GM19099 (cell line): ENCODE measurements at regions not wholly inside any gene's neighbourhood (a gene's known extent, or its start where the extent isn't known, plus 50 kb on each side); places are given as distances from the start of the nearest gene placed in this dataset.

Experiments
- POLR2A ChIP-seq: IDR thresholded peaks from 3 replicates; pipeline ENCODE4 v1.6.1; 2011; ENCODE audit warnings: low read depth; ENCODE audit not compliant: insufficient read length; ENCODE audit errors: extremely low read depth

DNA sequence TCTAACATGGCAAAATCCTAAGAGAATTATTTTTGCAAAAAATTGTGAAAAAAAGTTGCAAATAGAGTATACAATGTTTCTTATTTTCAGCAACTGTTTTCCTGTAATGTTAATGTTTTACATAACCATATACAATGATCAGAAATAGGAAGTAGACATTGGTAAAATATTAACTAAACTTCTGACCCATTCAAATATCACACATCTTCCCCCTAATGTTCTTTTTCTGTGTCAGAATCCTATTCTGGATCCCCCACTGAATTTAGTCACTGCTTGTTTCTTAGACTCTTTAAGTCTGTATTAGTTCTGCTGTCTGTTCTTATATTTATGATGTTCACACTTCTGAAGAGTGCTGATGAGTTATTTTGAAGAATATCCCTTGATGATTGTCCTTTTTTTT, 62.0 kb downstream of the HFE start:
- TF ChIP-seq POLR2A = no peak

DNA sequence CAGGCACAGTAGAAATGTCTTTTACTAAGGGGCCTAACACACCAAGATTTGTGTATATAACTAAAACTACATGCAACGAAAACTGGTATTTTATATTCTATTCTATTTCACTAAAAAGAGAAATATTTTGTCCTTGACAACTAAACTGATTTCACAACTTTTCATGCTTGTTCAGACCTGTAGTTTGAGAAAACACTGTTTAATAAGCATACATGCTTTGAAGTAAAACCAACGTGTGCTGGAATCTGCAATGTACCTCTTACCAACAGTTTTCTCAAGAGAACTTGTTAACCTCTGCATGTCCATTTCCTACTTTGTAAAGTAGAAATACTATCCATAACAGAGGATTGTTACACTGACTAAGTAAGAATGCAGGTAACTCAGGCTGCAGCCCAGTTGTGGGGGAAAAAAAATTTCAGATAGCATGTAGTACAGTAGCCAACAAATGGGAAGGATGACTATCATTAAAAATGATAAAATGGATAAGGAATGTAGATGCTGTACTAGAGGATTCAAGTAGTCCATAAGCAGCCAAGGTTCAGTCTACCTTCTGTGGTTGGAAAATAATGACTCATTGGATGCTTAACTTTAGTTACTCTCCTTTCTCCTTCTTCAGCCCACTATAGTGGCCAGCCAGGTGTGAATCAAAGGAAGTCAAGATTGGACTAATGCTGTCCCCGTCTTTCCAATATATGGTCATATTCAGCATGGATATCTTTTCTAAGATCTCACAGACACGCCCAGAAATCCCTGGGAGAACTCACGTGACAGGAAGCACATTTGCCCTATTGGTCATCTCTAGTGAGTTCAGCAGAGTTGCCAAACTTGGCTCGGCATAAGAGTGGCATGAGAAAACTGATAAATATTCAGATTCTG, 65.2 kb downstream of the HFE start:
- no peak for TF ChIP-seq POLR2A

DNA sequence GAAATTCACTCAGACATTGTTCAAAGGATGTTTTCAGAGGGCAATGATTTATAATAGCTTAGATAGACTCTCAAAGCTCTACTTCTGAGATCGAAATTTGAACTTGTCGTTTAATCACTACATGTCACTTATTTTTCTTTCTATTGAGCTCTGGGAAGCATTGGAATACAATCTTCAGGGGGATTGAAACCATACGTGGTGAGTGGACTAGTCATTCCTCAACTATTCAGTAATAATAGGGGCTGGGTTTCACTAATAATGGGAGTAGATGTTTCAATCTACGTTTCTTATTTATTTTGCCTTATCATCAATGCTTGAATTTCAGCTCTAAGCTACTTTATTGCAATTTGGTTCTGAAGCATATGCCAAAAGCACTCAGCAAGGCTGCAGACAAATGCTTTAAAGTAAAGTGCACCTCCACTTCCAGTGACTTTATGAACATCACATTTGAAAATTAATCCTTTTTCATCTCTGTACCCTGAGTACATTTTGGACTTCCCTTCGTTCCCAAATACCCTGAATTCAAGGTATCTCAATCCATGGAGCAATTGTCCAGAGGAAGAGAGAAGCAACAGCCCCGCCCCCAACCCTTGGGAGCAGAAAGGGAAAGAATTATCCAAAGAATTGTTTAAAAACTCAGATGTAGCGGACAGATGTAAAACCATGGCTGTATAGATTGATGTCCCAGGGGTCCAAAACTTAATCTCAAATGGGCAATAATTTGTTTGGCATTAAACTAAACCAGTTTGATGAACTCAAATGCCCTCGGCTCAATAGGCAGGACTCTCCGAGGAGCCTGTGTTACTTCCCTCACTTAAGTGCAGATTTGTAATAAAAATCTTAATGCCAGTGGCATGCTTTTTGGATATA, 68.1 kb downstream of the HFE start:
- no peak for TF ChIP-seq POLR2A

- TF ChIP-seq POLR2A = peak; percentile 99
Observed at GRCh38 chr6:26156105-26156849, 69.0 kb downstream of the HFE start.

DNA sequence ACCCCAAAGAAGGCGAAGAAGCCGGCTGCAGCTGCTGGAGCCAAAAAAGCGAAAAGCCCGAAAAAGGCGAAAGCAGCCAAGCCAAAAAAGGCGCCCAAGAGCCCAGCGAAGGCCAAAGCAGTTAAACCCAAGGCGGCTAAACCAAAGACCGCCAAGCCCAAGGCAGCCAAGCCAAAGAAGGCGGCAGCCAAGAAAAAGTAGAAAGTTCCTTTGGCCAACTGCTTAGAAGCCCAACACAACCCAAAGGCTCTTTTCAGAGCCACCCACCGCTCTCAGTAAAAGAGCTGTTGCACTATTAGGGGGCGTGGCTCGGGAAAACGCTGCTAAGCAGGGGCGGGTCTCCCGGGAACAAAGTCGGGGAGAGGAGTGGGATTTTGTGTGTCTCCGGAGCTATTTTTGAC, 69.6 kb downstream of the HFE start:
- peak; percentile 99 for TF ChIP-seq POLR2A

DNA sequence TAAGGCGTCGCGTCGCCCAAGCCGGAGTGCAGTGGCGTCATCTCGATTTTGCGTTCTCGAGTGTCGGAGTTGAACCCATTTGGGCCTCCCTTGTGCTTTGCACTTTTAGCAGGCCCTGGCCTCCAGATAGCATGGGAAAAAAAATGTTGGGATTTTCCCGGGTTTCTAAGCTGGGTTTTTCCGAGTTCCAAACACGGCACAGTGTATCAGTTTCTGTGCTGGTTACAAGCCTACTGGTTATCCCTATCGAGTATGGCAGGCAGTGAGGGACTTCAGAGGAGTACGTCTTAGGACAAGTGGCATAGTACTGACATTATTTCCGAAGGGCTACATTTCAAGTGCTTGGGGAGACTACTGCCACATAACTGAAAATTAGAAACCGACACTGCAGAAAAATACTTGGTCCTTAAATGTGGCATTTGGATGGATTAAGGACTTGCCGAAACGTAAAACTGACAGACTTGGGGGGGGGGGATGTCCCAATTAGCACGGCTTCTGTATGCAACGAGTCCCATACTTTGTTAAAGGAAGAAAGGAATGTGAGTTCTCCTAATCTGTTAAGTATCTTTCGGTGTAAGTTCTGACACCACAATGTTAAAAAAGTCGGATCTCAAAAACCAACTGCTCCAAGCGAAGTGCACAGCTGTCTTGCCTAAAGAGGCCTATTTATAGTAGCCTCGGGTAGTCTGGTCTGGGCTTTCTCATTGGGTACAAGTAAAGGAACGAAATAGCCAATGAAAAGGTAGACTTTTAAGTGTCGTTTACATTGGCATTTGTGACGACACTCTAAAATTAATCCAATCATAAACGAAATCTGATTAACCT, 70.2 kb downstream of the HFE start:
- peak; percentile 94 for TF ChIP-seq POLR2A

GRCh38 chr6:26158076-26158580, 70.9 kb downstream of the HFE start:
- peak; percentile 92 for TF ChIP-seq POLR2A

GRCh38 chr6:26158581-26159356, 71.5 kb downstream of the HFE start:
- TF ChIP-seq POLR2A = peak; percentile 66

DNA sequence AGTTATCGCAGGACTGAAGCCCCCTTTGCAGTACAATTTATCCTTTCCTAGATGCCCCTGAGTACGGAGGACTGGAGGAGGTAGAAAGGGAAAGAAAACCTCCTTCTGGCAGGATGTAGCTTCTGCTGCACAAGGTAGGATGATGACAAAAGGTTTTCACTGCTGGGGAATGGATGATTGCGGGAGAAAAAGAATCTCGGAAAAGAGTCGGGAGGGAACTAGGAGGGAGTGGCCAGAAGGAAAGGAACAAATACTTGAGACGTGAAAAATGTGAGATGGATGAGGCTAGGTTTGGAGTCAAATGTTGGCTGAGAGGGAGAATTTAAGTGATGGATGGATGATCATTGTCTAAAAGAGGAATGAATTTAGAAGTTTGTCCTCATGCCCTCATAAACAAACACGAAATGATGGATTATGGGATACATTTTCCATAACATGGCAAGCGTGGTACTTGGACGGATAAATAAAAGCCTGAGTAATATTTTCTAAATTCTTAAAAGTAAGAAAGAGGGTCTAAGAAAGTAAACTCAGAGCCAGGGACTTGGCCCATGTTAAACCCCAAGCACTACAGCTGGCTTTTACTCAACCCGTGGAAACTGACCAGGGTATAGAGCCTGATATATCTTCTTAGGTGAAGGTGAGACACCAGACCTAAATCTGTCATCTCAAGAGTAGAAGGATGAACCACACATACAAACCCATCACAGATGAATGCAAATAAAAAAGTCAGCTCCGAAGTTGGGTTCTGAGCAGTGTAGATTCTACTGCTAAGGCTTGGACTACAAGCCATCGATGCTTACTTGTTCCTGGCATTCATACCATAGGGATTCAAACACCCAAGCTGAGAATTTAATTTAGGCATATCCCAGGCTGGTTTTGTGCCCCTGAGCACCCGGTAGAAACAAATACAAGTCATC, 72.4 kb downstream of the HFE start:
- no peak for TF ChIP-seq POLR2A

DNA sequence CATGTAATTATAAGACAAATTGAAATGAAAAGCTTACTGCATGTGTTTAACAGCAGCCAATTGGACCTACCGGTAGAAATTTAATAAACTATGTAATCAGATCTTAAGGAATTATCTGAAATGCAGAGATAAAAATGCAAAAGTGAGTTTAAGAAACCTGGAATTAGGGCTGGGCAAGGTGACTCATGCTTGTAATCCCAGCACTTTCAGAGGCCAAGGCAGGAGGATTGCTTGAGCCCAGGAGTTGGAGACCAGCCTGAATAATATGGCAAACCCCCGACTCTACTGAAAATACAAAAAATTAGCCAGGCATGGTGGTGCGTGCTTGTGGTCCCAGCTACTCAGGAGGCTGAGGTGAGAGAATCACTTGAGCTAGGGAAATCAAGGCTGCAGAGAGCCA, 74.1 kb downstream of the HFE start:
- no peak for TF ChIP-seq POLR2A

DNA sequence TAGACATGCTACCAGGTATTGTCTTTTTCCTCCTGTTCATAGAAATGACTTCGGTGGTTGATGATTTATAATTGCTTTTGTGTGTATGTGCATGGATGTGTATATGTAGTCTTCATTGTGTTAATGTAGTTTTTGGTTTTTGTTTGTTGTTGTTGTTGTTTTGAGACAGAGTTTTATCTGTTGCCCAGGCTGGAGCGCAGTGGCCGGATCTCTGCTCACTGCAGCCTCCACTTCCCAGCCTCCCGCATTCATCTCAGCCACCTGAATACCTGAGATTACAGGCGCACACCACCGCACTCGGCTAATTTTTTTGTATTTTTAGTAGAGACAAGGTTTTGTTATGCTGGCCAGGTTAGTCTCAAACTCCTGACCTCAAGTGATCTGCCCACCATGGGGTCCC, 75.2 kb downstream of the HFE start:
- TF ChIP-seq POLR2A = no peak

DNA sequence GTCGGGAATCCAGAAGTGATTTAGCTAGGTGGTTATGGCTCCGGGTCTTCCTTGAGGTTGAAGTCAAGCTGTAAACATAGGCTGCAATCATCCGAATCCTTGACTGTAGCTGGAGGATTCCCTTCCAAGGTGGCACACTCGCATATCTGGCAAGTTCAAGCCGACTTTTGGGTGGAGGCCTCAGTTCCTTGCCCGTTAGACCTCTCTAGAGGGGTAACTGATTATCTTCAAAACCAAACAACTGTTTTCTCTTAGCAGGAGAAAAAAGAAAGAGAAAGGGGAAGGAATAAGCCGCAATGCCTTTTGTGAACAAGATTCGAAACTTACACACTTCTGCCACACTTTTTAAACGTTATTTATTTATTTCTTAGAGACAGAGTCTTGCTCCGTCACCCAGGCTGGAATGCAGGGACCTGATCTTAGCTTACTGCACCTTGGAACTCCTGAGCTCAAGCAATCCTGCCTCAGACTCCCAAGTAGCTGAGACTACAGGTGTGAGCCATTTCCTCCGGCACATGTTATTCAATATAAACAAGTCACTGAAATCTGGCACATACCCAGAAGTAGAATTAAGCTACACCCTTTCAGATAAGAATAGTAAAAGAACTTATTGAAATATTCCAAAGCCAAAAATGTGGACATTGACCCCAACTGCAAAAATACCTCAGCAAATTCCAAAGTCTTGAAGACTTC, 76.3 kb downstream of the HFE start:
- TF ChIP-seq POLR2A = no peak

DNA sequence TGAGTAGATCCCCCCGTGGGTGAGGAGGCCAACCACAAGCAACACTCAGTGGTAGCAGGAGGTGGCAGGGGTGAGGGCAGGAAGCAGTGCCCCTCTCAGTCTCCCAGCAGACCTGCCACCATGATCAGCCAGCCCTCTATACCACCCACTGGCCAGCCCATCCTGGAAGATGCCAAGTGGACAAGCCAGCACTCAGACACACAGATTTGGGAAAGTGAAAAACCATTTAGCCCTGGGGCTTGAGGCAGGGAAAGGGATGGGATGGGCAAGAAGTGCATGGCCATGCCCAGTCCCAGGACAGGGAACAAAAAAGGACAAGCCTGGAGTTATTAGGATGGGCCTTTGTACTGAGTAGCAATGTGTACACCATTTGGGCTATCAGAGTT, 76.9 kb downstream of the HFE start:
- no peak for TF ChIP-seq POLR2A
